RWPE2 (cell line): ENCODE measurements at regions not wholly inside any gene's neighbourhood (a gene's known extent, or its start where the extent isn't known, plus 50 kb on each side); places are given as distances from the start of the nearest gene placed in this dataset.

ENCODE experiments used
- ATAC-seq: fragments of 200-7000 bp; cut with Tn5 transposase; 3 replicates; pipeline ENCODE4 v1.9.1; 2021; ENCODE audit warnings: low read depth
- DNase-seq: peaks from one replicate; pipeline ENCODE4 v3.0.0-alpha.2; 2020; ENCODE audit warnings: low spot score
- H3K27ac ChIP-seq: fragments of 450-650 bp; 2 replicates; pipeline ENCODE4 v1.5.1; 2017; ENCODE audit warnings: mild to moderate bottlenecking; ENCODE audit not compliant: poor library complexity, severe bottlenecking
- H3K27me3 ChIP-seq: fragments of 250-450 bp; sonication (Bioruptor Pico); 2 replicates; pipeline ENCODE4 v1.5.1; 2021; ENCODE audit warnings: mild to moderate bottlenecking, moderate library complexity; ENCODE audit not compliant: insufficient read depth, poor library complexity, severe bottlenecking
- H3K36me3 ChIP-seq: fragments of 250-450 bp; sonication (Bioruptor Pico); 2 replicates; pipeline ENCODE4 v1.5.1; 2020; ENCODE audit warnings: low read depth, mild to moderate bottlenecking, moderate library complexity
- H3K4me1 ChIP-seq: fragments of 250-450 bp; sonication (Bioruptor Pico); 2 replicates; pipeline ENCODE4 v1.5.1; 2021; ENCODE audit warnings: mild to moderate bottlenecking, moderate library complexity; ENCODE audit not compliant: insufficient read depth, poor library complexity, severe bottlenecking
- H3K4me3 ChIP-seq: fragments of 250-450 bp; sonication (Bioruptor Pico); 2 replicates; pipeline ENCODE4 v1.5.1; 2021; ENCODE audit warnings: mild to moderate bottlenecking, moderate library complexity; ENCODE audit not compliant: severe bottlenecking
- H3K9me3 ChIP-seq: fragments of 250-450 bp; sonication (Bioruptor Pico); 2 replicates; pipeline ENCODE4 v1.5.1; 2021; ENCODE audit warnings: mild to moderate bottlenecking, moderate library complexity; ENCODE audit not compliant: severe bottlenecking
- CTCF ChIP-seq: fragments of 450-650 bp; IDR thresholded peaks from one replicate; pipeline ENCODE4 v1.5.1; 2017; ENCODE audit warnings: mild to moderate bottlenecking, moderate library complexity; ENCODE audit not compliant: poor library complexity, severe bottlenecking

GRCh38 chr2:198654646-198655045, 803.1 kb downstream of the SATB2 start:
- H3K27me3 ChIP-seq, result no peaks in the 10 kb centered on the region
- no peak for ATAC-seq
- H3K4me1 ChIP-seq, result no peaks in the 10 kb centered on the region
- DNase-seq, result no peak
- no peaks in the 10 kb centered on the region for H3K9me3 ChIP-seq
- H3K4me3 ChIP-seq, result no peak overlapping the region
- TF ChIP-seq CTCF, result no peak
- no peak overlapping the region for H3K27ac ChIP-seq
- no peaks in the 10 kb centered on the region for H3K36me3 ChIP-seq

DNA sequence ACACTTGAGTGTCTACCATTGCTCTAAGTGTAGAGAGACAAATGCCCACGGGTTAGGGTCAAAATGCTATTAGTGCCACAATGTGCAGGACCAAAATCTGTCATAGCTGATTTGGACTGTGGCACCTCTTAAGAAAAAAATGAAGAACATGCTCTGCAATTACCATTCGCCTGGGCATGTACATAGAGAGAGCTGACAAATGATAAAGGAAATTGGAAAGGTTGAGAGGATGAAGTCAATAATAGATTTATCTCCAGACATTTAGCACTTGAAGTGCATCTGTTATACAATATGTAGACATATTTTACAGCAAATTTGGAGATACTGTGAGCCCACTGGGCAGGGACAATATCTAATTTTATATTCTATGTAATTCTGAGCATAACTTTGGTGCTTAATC, 804.4 kb downstream of the SATB2 start:
- Histone ChIP-seq H3K27me3 (no peaks in the 10 kb centered on the region), H3K9me3 (no peaks in the 10 kb centered on the region), H3K27ac (no peak overlapping the region), H3K4me1 (no peaks in the 10 kb centered on the region), H3K4me3 (no peak overlapping the region), H3K36me3 (no peaks in the 10 kb centered on the region)
- no peak for DNase-seq
- no peak for TF ChIP-seq CTCF
- no peak for ATAC-seq

- no peak overlapping the region for H3K27ac ChIP-seq
- no peaks in the 10 kb centered on the region for H3K9me3 ChIP-seq
- no peaks in the 10 kb centered on the region for H3K4me1 ChIP-seq
- TF ChIP-seq CTCF, result no peak
- H3K36me3 ChIP-seq, result no peaks in the 10 kb centered on the region
- ATAC-seq, result no peak
- no peak for DNase-seq
- no peak overlapping the region for H3K4me3 ChIP-seq
- no peaks in the 10 kb centered on the region for H3K27me3 ChIP-seq
Observed at GRCh38 chr2:198652461-198652860, 805.3 kb downstream of the SATB2 start.

GRCh38 chr2:198645816-198646215, 811.9 kb downstream of the SATB2 start:
- H3K27me3 ChIP-seq, result no peaks in the 10 kb centered on the region
- H3K36me3 ChIP-seq, result no peaks in the 10 kb centered on the region
- no peak for TF ChIP-seq CTCF
- no peaks in the 10 kb centered on the region for H3K4me1 ChIP-seq
- H3K9me3 ChIP-seq, result no peaks in the 10 kb centered on the region
- H3K4me3 ChIP-seq, result no peak overlapping the region
- DNase-seq, result no peak
- H3K27ac ChIP-seq, result no peak overlapping the region
- no peak for ATAC-seq

GRCh38 chr2:198641161-198641560, 816.6 kb downstream of the SATB2 start:
- Histone ChIP-seq H3K36me3 (no peaks in the 10 kb centered on the region), H3K27ac (no peak overlapping the region), H3K4me1 (no peaks in the 10 kb centered on the region), H3K4me3 (no peak overlapping the region), H3K27me3 (no peaks in the 10 kb centered on the region), H3K9me3 (no peaks in the 10 kb centered on the region)
- DNase-seq (no peak), ATAC-seq (no peak)
- TF ChIP-seq CTCF, result no peak
